ENCODE measurements at regions not wholly inside any gene's neighbourhood (a gene's known extent, or its start where the extent isn't known, plus 50 kb on each side); places are given as distances from the start of the nearest gene placed in this dataset.
"Not testable (repeated sequence)": the region's sequence is repeated elsewhere in the genome, so short reads cannot be mapped to it uniquely, and the experiment has no call there.

GRCh38 chr20:5400164-5400762, 83.5 kb upstream of the PROKR2 start:
- POLR2A ChIA-PET (ENCODE audit: low non-redundant PET): no interaction called here
- DNase-seq (ENCODE audit: low spot score): no peak
- no peak for TF ChIP-seq CTCF (conservative IDR thresholded peaks at IDR 0.05; ENCODE audit: low read depth)
- no peak overlapping the region for H3K27ac ChIP-seq
- CTCF ChIA-PET: interaction anchor here (0.8 kb wide), 1 partner anchor 544 kb away, joined by 3 read pairs; no protein-coding TSS in a partner anchor

GRCh38 chr20:5397393-5397792, 80.6 kb upstream of the PROKR2 start:
- no peak for TF ChIP-seq CTCF (conservative IDR thresholded peaks at IDR 0.05; ENCODE audit: low read depth)
- CTCF ChIA-PET: no interaction called here
- DNase-seq (ENCODE audit: low spot score): peak; percentile 30
- H3K27ac ChIP-seq: no peak overlapping the region
- POLR2A ChIA-PET (ENCODE audit: low non-redundant PET): no interaction called here

- CTCF ChIA-PET: no interaction called here
- no peak for DNase-seq (ENCODE audit: low spot score)
- no peak overlapping the region for H3K27ac ChIP-seq
- no peak for TF ChIP-seq CTCF (conservative IDR thresholded peaks at IDR 0.05; ENCODE audit: low read depth)
- POLR2A ChIA-PET (ENCODE audit: low non-redundant PET): no interaction called here
Measured at GRCh38 chr20:5395932-5396727, 79.4 kb upstream of the PROKR2 start.

- TF ChIP-seq CTCF (conservative IDR thresholded peaks at IDR 0.05; ENCODE audit: low read depth): no peak
- DNase-seq (ENCODE audit: low spot score): no peak
- CTCF ChIA-PET: no interaction called here
- no peak overlapping the region for H3K27ac ChIP-seq
- POLR2A ChIA-PET (ENCODE audit: low non-redundant PET): no interaction called here
Measured at GRCh38 chr20:5393218-5393870, 76.6 kb upstream of the PROKR2 start.

- ChIA-PET POLR2A (ENCODE audit: low non-redundant PET) (no interaction called here), CTCF (no interaction called here)
- H3K27ac ChIP-seq: no peak overlapping the region
Measured at GRCh38 chr20:5390720-5391119, 74.0 kb upstream of the PROKR2 start.

GRCh38 chr20:5386846-5387245, 70.1 kb upstream of the PROKR2 start:
- POLR2A ChIA-PET (ENCODE audit: low non-redundant PET); CTCF ChIA-PET; H3K27ac ChIP-seq; DNase-seq (ENCODE audit: low spot score): not testable (repeated sequence)

More at GRCh38 chr20:5390720-5391119, 74.0 kb upstream of the PROKR2 start:
- no peak for TF ChIP-seq CTCF (conservative IDR thresholded peaks at IDR 0.05; ENCODE audit: low read depth)
- DNase-seq (ENCODE audit: low spot score): no peak

GRCh38 chr20:5381527-5381926, 64.8 kb upstream of the PROKR2 start:
- DNase-seq (ENCODE audit: low spot score); POLR2A ChIA-PET (ENCODE audit: low non-redundant PET); CTCF ChIA-PET; H3K27ac ChIP-seq: not testable (repeated sequence)

Data from RWPE1 (cell line).